ENCODE measurements at regions not wholly inside any gene's neighbourhood (a gene's known extent, or its start where the extent isn't known, plus 50 kb on each side); places are given as distances from the start of the nearest gene placed in this dataset.

GRCh38 chr18:41548521-41549260 is 406.3 kb upstream of the PIK3C3 start:
- no peak for TF ChIP-seq TAF1 (IDR thresholded peaks at IDR 0.05; ENCODE audit: borderline replicate concordance, insufficient read depth, low read length)
- TF ChIP-seq FOXP2 (optimal IDR thresholded peaks at IDR 0.05; ENCODE audit: borderline replicate concordance, extremely low read depth, extremely low read length, insufficient read depth): no peak
- TF ChIP-seq SIN3A (IDR thresholded peaks at IDR 0.05; ENCODE audit: borderline replicate concordance, insufficient read depth, low read length): no peak
- TF ChIP-seq REST (IDR thresholded peaks at IDR 0.05; ENCODE audit: insufficient read depth in 1 of 2, low read depth in 2 of 2, low read length in 2 of 2): no peak
- TF ChIP-seq POLR2AphosphoS5 (IDR thresholded peaks at IDR 0.05; ENCODE audit: low read depth, low read length): no peak

DNA sequence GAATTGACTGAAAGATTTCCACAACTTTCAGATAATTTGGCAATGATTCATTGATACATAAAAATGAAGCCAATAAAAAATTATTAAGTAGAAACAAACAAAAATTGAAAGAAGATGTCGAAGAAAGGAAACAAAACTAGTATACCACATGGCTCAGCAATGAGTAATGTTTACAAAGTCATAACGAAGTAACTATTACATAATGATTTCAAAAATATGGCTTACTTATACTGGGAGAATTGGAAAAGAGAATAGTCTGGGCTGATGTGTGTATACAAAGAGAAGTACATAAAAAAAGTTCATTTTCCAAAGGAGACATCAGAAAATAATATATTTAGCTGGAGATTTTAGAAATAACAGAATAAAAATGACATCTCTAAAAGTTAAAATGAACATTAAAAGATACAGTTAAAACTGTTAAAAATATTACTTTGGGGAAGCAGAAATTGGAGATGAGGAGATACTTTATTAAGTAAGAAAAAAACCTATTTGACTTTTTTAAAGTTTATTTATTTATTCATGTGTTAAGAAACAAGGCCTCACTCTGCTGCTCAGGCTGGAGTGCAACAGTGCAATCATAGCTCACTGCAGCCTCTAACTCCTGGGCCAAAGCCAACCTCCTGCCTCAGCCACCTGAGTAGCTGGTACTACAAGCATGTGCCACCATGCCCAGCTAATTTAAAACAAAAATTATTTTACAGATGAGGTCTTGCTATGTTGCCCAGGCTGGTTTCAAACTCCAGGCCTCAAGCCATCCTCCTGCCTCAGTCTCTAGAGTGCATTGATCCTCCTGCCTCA is 409.7 kb upstream of the PIK3C3 start:
- TF ChIP-seq TAF1 (IDR thresholded peaks at IDR 0.05; ENCODE audit: borderline replicate concordance, insufficient read depth, low read length) (no peak), REST (IDR thresholded peaks at IDR 0.05; ENCODE audit: insufficient read depth in 1 of 2, low read depth in 2 of 2, low read length in 2 of 2) (no peak), FOXP2 (optimal IDR thresholded peaks at IDR 0.05; ENCODE audit: borderline replicate concordance, extremely low read depth, extremely low read length, insufficient read depth) (no peak), POLR2AphosphoS5 (IDR thresholded peaks at IDR 0.05; ENCODE audit: low read depth, low read length) (no peak), SIN3A (IDR thresholded peaks at IDR 0.05; ENCODE audit: borderline replicate concordance, insufficient read depth, low read length) (no peak)

- TF ChIP-seq SIN3A (IDR thresholded peaks at IDR 0.05; ENCODE audit: borderline replicate concordance, insufficient read depth, low read length) (no peak), FOXP2 (optimal IDR thresholded peaks at IDR 0.05; ENCODE audit: borderline replicate concordance, extremely low read depth, extremely low read length, insufficient read depth) (no peak), POLR2AphosphoS5 (IDR thresholded peaks at IDR 0.05; ENCODE audit: low read depth, low read length) (no peak), TAF1 (IDR thresholded peaks at IDR 0.05; ENCODE audit: borderline replicate concordance, insufficient read depth, low read length) (no peak)
These were observed 411.2 kb upstream of the PIK3C3 start for GRCh38 chr18:41543815-41544214.

DNA sequence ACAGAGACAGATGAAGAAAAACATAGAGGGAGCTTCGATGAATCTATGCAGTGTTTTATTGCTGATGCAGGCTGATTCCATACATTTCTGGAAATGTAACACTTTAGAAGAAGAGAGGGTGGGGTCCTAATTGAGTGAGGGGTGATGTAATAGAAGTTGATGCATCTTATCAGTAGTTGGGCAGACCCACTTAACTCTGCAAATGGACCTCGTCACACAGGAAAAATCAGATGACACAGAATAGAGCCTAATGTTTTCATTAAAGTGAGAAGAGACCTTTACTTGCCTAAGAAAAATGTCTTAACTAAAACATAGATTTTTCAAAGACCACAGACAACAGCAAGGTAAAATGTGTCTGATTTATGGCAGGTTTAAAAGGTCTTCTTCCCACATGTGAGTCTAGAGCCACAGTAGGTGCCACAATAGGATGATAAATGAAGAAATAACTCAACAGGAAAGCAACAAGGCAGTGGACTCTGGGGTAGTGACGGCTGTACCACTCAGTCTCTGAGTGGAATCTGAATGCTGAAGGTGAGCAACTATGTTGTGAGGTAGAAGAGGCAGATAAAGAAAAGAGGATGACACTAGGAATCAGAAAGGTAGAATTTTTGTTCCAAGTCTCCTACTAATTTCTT is 414.7 kb upstream of the PIK3C3 start:
- TF ChIP-seq SIN3A (IDR thresholded peaks at IDR 0.05; ENCODE audit: borderline replicate concordance, insufficient read depth, low read length): no peak
- TF ChIP-seq POLR2AphosphoS5 (IDR thresholded peaks at IDR 0.05; ENCODE audit: low read depth, low read length): no peak
- TF ChIP-seq REST (IDR thresholded peaks at IDR 0.05; ENCODE audit: insufficient read depth in 1 of 2, low read depth in 2 of 2, low read length in 2 of 2): no peak
- TF ChIP-seq TAF1 (IDR thresholded peaks at IDR 0.05; ENCODE audit: borderline replicate concordance, insufficient read depth, low read length): no peak
- TF ChIP-seq FOXP2 (optimal IDR thresholded peaks at IDR 0.05; ENCODE audit: borderline replicate concordance, extremely low read depth, extremely low read length, insufficient read depth): no peak

DNA sequence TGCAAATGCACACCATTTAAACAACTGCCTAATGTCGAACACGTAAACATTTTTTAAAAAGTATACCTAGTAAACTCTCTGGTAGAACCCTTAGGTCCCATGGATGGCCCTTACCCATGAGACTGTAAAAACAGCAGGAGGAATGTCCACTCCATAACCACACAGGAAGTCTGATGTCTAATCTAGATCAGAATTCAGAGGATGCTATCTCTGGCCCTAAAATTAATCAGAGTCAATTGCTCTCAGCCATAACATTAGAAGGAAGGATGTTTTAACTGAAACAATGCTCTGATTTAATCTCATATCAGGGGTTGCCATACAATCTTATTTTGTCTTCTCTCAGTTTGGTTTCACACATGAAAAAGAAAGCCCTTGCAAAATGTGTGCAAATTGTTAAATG is 416.3 kb upstream of the PIK3C3 start:
- no peak for TF ChIP-seq TAF1 (IDR thresholded peaks at IDR 0.05; ENCODE audit: borderline replicate concordance, insufficient read depth, low read length)
- no peak for TF ChIP-seq FOXP2 (optimal IDR thresholded peaks at IDR 0.05; ENCODE audit: borderline replicate concordance, extremely low read depth, extremely low read length, insufficient read depth)
- no peak for TF ChIP-seq SIN3A (IDR thresholded peaks at IDR 0.05; ENCODE audit: borderline replicate concordance, insufficient read depth, low read length)
- TF ChIP-seq REST (IDR thresholded peaks at IDR 0.05; ENCODE audit: insufficient read depth in 1 of 2, low read depth in 2 of 2, low read length in 2 of 2): no peak
- no peak for TF ChIP-seq POLR2AphosphoS5 (IDR thresholded peaks at IDR 0.05; ENCODE audit: low read depth, low read length)

Data from PFSK-1 (cell line).